Testis (tissue), 2 donors: ENCODE measurements at regions not wholly inside any gene's neighbourhood (a gene's known extent, or its start where the extent isn't known, plus 50 kb on each side); places are given as distances from the start of the nearest gene placed in this dataset.

Experiments
- DNase-seq: peaks from one replicate; pipeline ENCODE4 v3.0.0-alpha.2; 2019
- H3K27ac ChIP-seq, 2 donors: fragments of 200-600 bp; sonication (generic); one replicate each; pipeline ENCODE4 v1.5.1; 2019
- H3K27me3 ChIP-seq: fragments of 200-600 bp; sonication (generic); one replicate; pipeline ENCODE4 v1.5.1; 2019
- H3K36me3 ChIP-seq: fragments of 200-600 bp; sonication (generic); one replicate; pipeline ENCODE4 v1.5.1; 2017; ENCODE audit warnings: low read depth; ENCODE audit errors: missing control alignments
- H3K4me1 ChIP-seq: fragments of 200-600 bp; sonication (generic); one replicate; pipeline ENCODE4 v1.5.1; 2019
- H3K4me3 ChIP-seq, 2 donors: fragments of 200-600 bp; sonication (generic); one replicate each; pipeline ENCODE4 v1.5.1; 2017 to 2019
- H3K9me3 ChIP-seq: fragments of 200-600 bp; sonication (generic); one replicate; pipeline ENCODE4 v1.5.1; 2017
- POLR2A ChIP-seq: fragments of 450-650 bp; IDR thresholded peaks from one replicate; pipeline ENCODE4 v1.6.1; 2017; ENCODE audit warnings: antibody characterized with exemption, mild to moderate bottlenecking, moderate library complexity
- WGBS, 2 donors: methylation state at CpG; one replicate each; pipeline ENCODE4 v1.1.5; 2018; 5-methylcytosine and 5-hydroxymethylcytosine counted together
- intact Hi-C: fragments of 100-400 bp; cut with DNase I; formaldehyde crosslinking; loops from one replicate; pipeline ENCODE4 v1.15.1; 2023; ENCODE audit warnings: low total_unique reads
- TF ChIP-seq, protein P1 (sequence below), 3 experiments: fragments of 450-650 bp in 2 of 3; fragments of 200-600 bp in 1 of 3; sonication (generic) in 1 of 3; IDR thresholded peaks; one replicate each; pipeline ENCODE4 v1.5.1; 2016 to 2019; ENCODE audit warnings: antibody characterized with exemption in 3 of 3, mild to moderate bottlenecking in 2 of 3, moderate library complexity in 1 of 3

DNA sequence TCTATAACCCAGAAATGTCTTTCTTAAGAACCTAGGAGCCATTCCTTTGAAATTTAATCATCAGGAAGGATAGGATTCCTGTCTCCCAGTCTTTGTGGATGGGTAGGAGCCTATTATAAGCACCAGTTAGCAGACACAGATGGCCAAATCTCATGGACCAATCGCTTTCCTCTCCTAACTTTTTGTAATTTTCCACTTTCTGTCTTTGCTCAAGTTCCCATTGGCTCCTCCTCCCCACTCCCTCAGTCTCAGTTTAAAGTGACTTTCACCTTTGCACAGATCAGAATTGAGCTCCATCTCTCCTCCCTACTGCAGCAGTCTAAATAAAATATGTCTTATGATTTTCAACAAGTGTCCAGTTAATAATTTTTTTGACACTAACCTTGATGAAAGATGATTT lies 192.3 kb downstream of the HS3ST3A1 start:
- DNase-seq, result no peak
- no peaks in the 10 kb centered on the region for H3K36me3 ChIP-seq
- no peak overlapping the region for H3K27ac ChIP-seq
- H3K4me3 ChIP-seq, result no peak overlapping the region
- H3K9me3 ChIP-seq, result no peaks in the 10 kb centered on the region
- no peaks in the 10 kb centered on the region for H3K4me1 ChIP-seq
- 83 to 100% methylated on average over 1 of the region's 1 CpG for WGBS, 2 donors
- intact Hi-C loops, result no loop called here
- TF ChIP-seq POLR2A, result no peak
- TF ChIP-seq, protein P1, sequence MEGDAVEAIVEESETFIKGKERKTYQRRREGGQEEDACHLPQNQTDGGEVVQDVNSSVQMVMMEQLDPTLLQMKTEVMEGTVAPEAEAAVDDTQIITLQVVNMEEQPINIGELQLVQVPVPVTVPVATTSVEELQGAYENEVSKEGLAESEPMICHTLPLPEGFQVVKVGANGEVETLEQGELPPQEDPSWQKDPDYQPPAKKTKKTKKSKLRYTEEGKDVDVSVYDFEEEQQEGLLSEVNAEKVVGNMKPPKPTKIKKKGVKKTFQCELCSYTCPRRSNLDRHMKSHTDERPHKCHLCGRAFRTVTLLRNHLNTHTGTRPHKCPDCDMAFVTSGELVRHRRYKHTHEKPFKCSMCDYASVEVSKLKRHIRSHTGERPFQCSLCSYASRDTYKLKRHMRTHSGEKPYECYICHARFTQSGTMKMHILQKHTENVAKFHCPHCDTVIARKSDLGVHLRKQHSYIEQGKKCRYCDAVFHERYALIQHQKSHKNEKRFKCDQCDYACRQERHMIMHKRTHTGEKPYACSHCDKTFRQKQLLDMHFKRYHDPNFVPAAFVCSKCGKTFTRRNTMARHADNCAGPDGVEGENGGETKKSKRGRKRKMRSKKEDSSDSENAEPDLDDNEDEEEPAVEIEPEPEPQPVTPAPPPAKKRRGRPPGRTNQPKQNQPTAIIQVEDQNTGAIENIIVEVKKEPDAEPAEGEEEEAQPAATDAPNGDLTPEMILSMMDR (IDR thresholded peaks at IDR 0.05), result no peak
- H3K27me3 ChIP-seq, result no peaks in the 10 kb centered on the region

DNA sequence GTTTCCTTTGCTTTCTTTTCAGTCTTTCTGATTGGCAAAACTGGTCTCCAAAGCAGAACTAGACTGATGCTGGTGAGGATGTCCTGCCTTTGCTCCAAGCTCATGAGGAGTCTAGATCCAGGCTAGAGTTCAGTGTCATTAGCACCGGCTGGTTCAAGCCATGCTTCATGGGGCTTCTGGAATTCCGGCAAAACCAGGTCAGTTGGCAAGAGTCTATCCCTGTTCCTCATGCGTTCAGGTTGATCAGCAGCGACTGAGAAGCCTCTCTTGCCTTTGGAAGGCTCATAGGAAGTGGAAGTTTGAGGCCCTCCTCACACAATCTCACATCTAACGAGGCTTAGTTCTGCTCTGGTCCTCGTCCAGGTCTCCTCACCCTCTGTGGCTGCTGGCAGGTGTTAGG lies 194.3 kb downstream of the HS3ST3A1 start:
- Histone ChIP-seq H3K27me3 (no peaks in the 10 kb centered on the region), H3K4me1 (no peaks in the 10 kb centered on the region), H3K36me3 (no peaks in the 10 kb centered on the region), H3K27ac (no peak overlapping the region), H3K4me3 (no peak overlapping the region), H3K9me3 (no peaks in the 10 kb centered on the region)
- DNase-seq, result no peak
- intact Hi-C loops, result no loop called here
- TF ChIP-seq POLR2A, result no peak
- TF ChIP-seq, protein P1 (IDR thresholded peaks at IDR 0.05), result no peak
- WGBS, 2 donors, result 87 to 93% methylated on average over 6 of the region's 6 CpGs

DNA sequence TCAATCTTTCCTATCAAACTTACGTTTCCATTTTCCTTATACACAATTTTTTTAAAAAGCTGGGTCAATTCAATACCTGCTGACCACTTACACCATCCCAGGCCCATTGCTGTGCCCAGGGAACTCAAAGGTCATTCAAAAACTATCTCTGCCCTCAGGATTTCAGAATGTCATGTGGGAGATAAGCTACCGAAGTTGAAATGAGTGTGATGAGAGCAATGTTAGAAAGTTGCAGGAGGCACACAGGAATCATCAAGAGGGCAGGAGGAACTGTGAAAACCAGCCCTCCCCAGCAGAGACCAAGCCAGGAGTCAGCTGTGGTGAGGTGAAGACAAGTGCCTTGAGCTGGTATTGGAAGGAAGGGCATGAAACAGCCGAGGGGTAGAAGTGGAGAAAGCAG lies 195.9 kb downstream of the HS3ST3A1 start:
- WGBS, 2 donors, result 67 to 72% methylated on average over 3 of the region's 3 CpGs
- Histone ChIP-seq H3K27me3 (no peaks in the 10 kb centered on the region), H3K4me3 (no peak overlapping the region), H3K27ac (no peak overlapping the region), H3K36me3 (no peaks in the 10 kb centered on the region), H3K9me3 (no peaks in the 10 kb centered on the region), H3K4me1 (no peaks in the 10 kb centered on the region)
- intact Hi-C loops, result no loop called here
- no peak for DNase-seq
- TF ChIP-seq POLR2A, result no peak

DNA sequence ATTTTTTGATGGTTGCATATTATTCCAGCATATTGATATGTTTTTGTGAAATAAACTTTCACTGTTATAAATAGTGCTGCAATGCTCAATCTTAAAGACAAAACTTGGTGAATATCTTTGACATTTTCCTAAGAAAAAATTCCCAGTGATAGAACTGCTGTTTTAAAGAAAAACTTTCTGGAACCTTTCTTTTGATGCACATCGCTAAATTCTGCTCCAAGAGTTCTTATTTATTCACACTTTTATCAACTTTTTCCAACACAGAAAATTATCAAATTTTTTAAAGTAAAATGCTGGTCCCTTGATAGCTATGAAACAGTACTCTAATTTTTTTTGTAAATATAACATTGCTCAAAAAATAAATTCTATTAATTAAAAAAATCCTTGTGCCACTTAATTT lies 196.6 kb downstream of the HS3ST3A1 start:
- no peaks in the 10 kb centered on the region for H3K9me3 ChIP-seq
- WGBS, 2 donors, result 66 to 81% methylated on average over 1 of the region's 1 CpG
- no peak overlapping the region for H3K27ac ChIP-seq
- H3K4me1 ChIP-seq, result no peaks in the 10 kb centered on the region
- TF ChIP-seq POLR2A, result no peak
- TF ChIP-seq, protein P1 (IDR thresholded peaks at IDR 0.05), result no peak
- intact Hi-C loops, result no loop called here
- no peaks in the 10 kb centered on the region for H3K36me3 ChIP-seq
- no peak overlapping the region for H3K4me3 ChIP-seq
- no peak for DNase-seq
- no peaks in the 10 kb centered on the region for H3K27me3 ChIP-seq

DNA sequence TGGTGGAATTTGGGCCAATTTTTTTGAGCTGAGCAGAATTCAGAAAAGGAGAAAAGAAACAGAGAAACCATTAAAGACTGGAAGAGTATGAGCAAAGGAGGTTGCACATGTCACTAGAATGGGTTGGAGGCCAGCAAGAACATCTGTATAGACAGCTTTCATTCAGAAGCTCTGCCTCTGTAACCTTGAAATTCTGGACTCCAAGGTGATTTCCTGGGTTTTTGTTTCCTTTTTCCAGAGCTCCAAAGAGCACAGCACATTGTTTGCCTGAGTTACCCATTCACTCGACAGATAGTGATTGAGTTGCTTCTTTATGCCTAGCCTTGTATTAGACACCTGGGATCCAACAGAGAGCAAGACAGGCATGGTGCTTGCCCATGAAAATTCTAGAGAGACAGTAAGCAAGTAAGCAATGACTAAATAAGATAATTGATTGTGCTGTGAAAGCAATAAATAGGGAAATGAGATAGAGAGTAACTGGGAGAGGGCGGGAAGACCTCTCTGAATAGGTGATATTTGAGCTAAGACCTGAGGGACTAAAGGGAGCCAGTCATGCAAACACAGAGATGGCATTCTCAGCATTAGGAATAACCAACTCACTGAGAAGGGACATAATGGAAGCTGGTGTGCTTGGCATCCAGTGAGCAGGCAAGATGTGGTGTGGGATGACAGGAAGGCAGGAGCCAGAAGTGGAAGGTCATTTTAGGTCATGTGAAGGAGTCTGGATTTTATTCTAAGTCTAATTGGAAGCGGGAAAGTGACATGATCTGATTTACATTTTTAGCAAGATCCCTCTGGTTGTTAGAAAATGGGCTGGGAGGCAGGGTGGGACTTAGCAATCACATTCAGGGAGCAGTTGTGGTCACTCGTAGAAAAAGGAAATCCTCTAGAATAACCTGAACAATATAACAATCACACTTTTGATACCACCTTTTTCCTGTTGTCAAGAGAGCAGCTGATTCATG lies 197.5 kb downstream of the HS3ST3A1 start:
- no peak overlapping the region for H3K4me3 ChIP-seq
- no peaks in the 10 kb centered on the region for H3K4me1 ChIP-seq
- H3K27me3 ChIP-seq, result no peaks in the 10 kb centered on the region
- no peak for DNase-seq
- no peaks in the 10 kb centered on the region for H3K36me3 ChIP-seq
- TF ChIP-seq, protein P1 (IDR thresholded peaks at IDR 0.05), result no peak
- TF ChIP-seq POLR2A, result no peak
- no peak overlapping the region for H3K27ac ChIP-seq
- H3K9me3 ChIP-seq, result no peaks in the 10 kb centered on the region
- WGBS, 2 donors, result 69 to 82% methylated on average over 4 of the region's 4 CpGs
- intact Hi-C loops, result no loop called here
